ENCODE measurements at regions not wholly inside any gene's neighbourhood (a gene's known extent, or its start where the extent isn't known, plus 50 kb on each side); places are given as distances from the start of the nearest gene placed in this dataset.

- TF ChIP-seq CTCF (IDR thresholded peaks at IDR 0.05) (no peak), POLR2A (IDR thresholded peaks at IDR 0.05) (no peak)
Observed at GRCh38 chr4:30904215-30904555, 184.0 kb downstream of the PCDH7 start.
